ENCODE measurements at regions not wholly inside any gene's neighbourhood (a gene's known extent, or its start where the extent isn't known, plus 50 kb on each side); places are given as distances from the start of the nearest gene placed in this dataset.

- no peaks in the 10 kb centered on the region for H3K9me3 ChIP-seq (ENCODE audit: insufficient read depth, low read length)
- H3K36me3 ChIP-seq (ENCODE audit: low read length) = no peaks in the 10 kb centered on the region
- no peaks in the 10 kb centered on the region for H4K20me1 ChIP-seq (ENCODE audit: low read depth, low read length)
- no peaks in the 10 kb centered on the region for H3K9me2 ChIP-seq (replicated peaks; ENCODE audit: insufficient read depth, low read length)
- no peak for TF ChIP-seq CTCF (IDR thresholded peaks at IDR 0.05; ENCODE audit: insufficient read depth, low read length, poor library complexity, severe bottlenecking)
- TF ChIP-seq EZH2phosphoT487 (conservative IDR thresholded peaks at IDR 0.05; ENCODE audit: low read length) = no peak
- no peak overlapping the region for H3K4me2 ChIP-seq (ENCODE audit: low read depth, low read length, poor library complexity, severe bottlenecking)
- no peaks in the 10 kb centered on the region for H3F3A ChIP-seq (ENCODE audit: insufficient read depth)
- no peak overlapping the region for H3K4me3 ChIP-seq (ENCODE audit: insufficient read depth, low read length, poor library complexity, severe bottlenecking)
- no peak overlapping the region for H3K27ac ChIP-seq (ENCODE audit: low read depth, low read length)
- no peak overlapping the region for H3K9ac ChIP-seq (ENCODE audit: low read length)
- no peaks in the 10 kb centered on the region; the same call in 1 of the 2 replicates for H3K27me3 ChIP-seq (ENCODE audit: low read length)
- H3K79me2 ChIP-seq (ENCODE audit: insufficient read depth, low read length) = no peaks in the 10 kb centered on the region
- no peak overlapping the region for H2AFZ ChIP-seq (ENCODE audit: low read depth, low read length, severe bottlenecking)
Observed at GRCh38 chr3:56869157-56869889, 67.6 kb upstream of the ARHGEF3 start.

GRCh38 chr3:56868706-56869105, 67.0 kb upstream of the ARHGEF3 start:
- Histone ChIP-seq H3K9me3 (ENCODE audit: insufficient read depth, low read length) (no peaks in the 10 kb centered on the region), H3F3A (ENCODE audit: insufficient read depth) (no peaks in the 10 kb centered on the region), H3K27me3 (ENCODE audit: low read length) (no peaks in the 10 kb centered on the region; the same call in 1 of the 2 replicates), H3K36me3 (ENCODE audit: low read length) (no peaks in the 10 kb centered on the region), H2AFZ (ENCODE audit: low read depth, low read length, severe bottlenecking) (no peak overlapping the region), H3K79me2 (ENCODE audit: insufficient read depth, low read length) (no peaks in the 10 kb centered on the region), H3K4me3 (ENCODE audit: insufficient read depth, low read length, poor library complexity, severe bottlenecking) (no peak overlapping the region), H3K9me2 (replicated peaks; ENCODE audit: insufficient read depth, low read length) (no peaks in the 10 kb centered on the region), H3K4me2 (ENCODE audit: low read depth, low read length, poor library complexity, severe bottlenecking) (no peak overlapping the region), H3K9ac (ENCODE audit: low read length) (no peak overlapping the region), H3K27ac (ENCODE audit: low read depth, low read length) (no peak overlapping the region), H4K20me1 (ENCODE audit: low read depth, low read length) (no peaks in the 10 kb centered on the region)
- TF ChIP-seq CTCF (IDR thresholded peaks at IDR 0.05; ENCODE audit: insufficient read depth, low read length, poor library complexity, severe bottlenecking) (no peak), EZH2phosphoT487 (conservative IDR thresholded peaks at IDR 0.05; ENCODE audit: low read length) (no peak)

GRCh38 chr3:56867671-56868070, 65.9 kb upstream of the ARHGEF3 start:
- no peaks in the 10 kb centered on the region; the same call in 1 of the 2 replicates for H3K27me3 ChIP-seq (ENCODE audit: low read length)
- TF ChIP-seq CTCF (IDR thresholded peaks at IDR 0.05; ENCODE audit: insufficient read depth, low read length, poor library complexity, severe bottlenecking) (no peak), EZH2phosphoT487 (conservative IDR thresholded peaks at IDR 0.05; ENCODE audit: low read length) (no peak)
- H3K79me2 ChIP-seq (ENCODE audit: insufficient read depth, low read length) = no peaks in the 10 kb centered on the region
- no peak overlapping the region for H3K9ac ChIP-seq (ENCODE audit: low read length)
- no peak overlapping the region for H3K27ac ChIP-seq (ENCODE audit: low read depth, low read length)
- no peaks in the 10 kb centered on the region for H3K9me2 ChIP-seq (replicated peaks; ENCODE audit: insufficient read depth, low read length)
- H3K4me3 ChIP-seq (ENCODE audit: insufficient read depth, low read length, poor library complexity, severe bottlenecking) = no peak overlapping the region
- no peaks in the 10 kb centered on the region for H4K20me1 ChIP-seq (ENCODE audit: low read depth, low read length)
- no peak overlapping the region for H2AFZ ChIP-seq (ENCODE audit: low read depth, low read length, severe bottlenecking)
- H3K4me2 ChIP-seq (ENCODE audit: low read depth, low read length, poor library complexity, severe bottlenecking) = no peak overlapping the region
- H3F3A ChIP-seq (ENCODE audit: insufficient read depth) = no peaks in the 10 kb centered on the region
- H3K9me3 ChIP-seq (ENCODE audit: insufficient read depth, low read length) = no peaks in the 10 kb centered on the region
- no peaks in the 10 kb centered on the region for H3K36me3 ChIP-seq (ENCODE audit: low read length)

All from SU-DHL-6 (cell line).